ENCODE measurements at regions not wholly inside any gene's neighbourhood (a gene's known extent, or its start where the extent isn't known, plus 50 kb on each side); places are given as distances from the start of the nearest gene placed in this dataset.
A peak's percentile ranks its signal among the peaks of the same experiment; 100 is the strongest.

- Mint-ChIP-seq H3K4me1 (ENCODE audit: low read depth) (peaks cover 72% of the 10 kb centered on the region), H3K9me3 (no peaks in the 10 kb centered on the region), H3K36me3 (ENCODE audit: low read depth) (peaks cover 25% of the 10 kb centered on the region), H3K27me3 (ENCODE audit: insufficient read depth) (peaks cover 6% of the 10 kb centered on the region), H3K4me3 (peak overlapping the region; percentile 85; the same call in 1 of the 2 replicates), H3K27ac (peak overlapping the region; percentile 98)
- TF ChIP-seq, protein P1, sequence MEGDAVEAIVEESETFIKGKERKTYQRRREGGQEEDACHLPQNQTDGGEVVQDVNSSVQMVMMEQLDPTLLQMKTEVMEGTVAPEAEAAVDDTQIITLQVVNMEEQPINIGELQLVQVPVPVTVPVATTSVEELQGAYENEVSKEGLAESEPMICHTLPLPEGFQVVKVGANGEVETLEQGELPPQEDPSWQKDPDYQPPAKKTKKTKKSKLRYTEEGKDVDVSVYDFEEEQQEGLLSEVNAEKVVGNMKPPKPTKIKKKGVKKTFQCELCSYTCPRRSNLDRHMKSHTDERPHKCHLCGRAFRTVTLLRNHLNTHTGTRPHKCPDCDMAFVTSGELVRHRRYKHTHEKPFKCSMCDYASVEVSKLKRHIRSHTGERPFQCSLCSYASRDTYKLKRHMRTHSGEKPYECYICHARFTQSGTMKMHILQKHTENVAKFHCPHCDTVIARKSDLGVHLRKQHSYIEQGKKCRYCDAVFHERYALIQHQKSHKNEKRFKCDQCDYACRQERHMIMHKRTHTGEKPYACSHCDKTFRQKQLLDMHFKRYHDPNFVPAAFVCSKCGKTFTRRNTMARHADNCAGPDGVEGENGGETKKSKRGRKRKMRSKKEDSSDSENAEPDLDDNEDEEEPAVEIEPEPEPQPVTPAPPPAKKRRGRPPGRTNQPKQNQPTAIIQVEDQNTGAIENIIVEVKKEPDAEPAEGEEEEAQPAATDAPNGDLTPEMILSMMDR (IDR thresholded peaks at IDR 0.05) = no peak
- DNase-seq = no peak
These were observed 228.1 kb upstream of the KLF14 start for GRCh38 chr7:130962109-130962508.

DNA sequence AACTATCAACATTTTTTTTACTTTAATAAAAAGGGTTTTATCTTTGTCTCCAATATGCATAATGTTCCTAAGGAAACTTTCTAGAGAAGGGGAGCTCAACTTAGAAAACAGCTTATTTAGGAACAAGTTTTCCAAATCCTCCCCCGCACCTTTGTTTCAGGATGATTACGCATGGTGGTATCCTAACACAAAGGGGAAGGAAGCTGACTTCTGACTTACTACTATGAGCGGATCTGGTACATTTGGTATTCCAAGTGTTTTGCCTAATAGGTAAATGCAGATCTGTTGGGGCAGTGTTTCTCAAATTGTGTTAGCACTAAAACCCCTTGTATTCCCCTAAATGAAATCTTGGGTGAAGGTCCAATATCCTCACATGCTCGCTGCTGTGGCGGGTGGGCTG, 229.3 kb upstream of the KLF14 start:
- Mint-ChIP-seq H3K36me3 (ENCODE audit: low read depth) (peaks cover 29% of the 10 kb centered on the region), H3K4me1 (ENCODE audit: low read depth) (peaks cover 77% of the 10 kb centered on the region), H3K9me3 (no peaks in the 10 kb centered on the region), H3K27ac (peak overlapping the region; percentile 20; the same call in 1 of the 2 replicates), H3K4me3 (no peak overlapping the region), H3K27me3 (ENCODE audit: insufficient read depth) (peaks cover 6% of the 10 kb centered on the region)
- no peak for DNase-seq
- TF ChIP-seq, protein P1 (IDR thresholded peaks at IDR 0.05) = no peak

DNA sequence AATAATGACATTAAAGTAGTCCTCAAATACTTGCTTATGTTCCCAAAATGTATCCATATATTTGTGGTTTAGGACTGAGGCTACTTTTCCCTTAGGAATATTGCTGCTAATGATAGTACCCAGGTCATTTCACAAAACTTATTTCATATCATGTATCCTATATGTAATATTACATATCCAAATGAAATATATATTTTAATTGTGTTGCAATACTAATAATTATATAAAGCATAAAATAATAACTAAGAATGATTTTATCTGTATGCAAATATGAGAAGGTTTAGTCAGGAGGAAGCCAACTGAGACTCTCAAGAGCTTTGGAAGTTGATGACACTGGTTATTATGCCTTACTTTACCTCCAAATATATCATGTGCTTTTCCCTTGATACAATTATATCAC, 231.5 kb upstream of the KLF14 start:
- H3K36me3 Mint-ChIP-seq (ENCODE audit: low read depth) = peaks cover 22% of the 10 kb centered on the region
- no peak for DNase-seq
- H3K4me3 Mint-ChIP-seq = no peak overlapping the region
- no peaks in the 10 kb centered on the region for H3K9me3 Mint-ChIP-seq
- peaks cover 71% of the 10 kb centered on the region for H3K4me1 Mint-ChIP-seq (ENCODE audit: low read depth)
- H3K27ac Mint-ChIP-seq = peak overlapping the region; percentile 80; the same call in 1 of the 2 replicates
- TF ChIP-seq, protein P1 (IDR thresholded peaks at IDR 0.05) = no peak
- peaks cover 2% of the 10 kb centered on the region; the same call in 1 of the 2 replicates for H3K27me3 Mint-ChIP-seq (ENCODE audit: insufficient read depth)

DNA sequence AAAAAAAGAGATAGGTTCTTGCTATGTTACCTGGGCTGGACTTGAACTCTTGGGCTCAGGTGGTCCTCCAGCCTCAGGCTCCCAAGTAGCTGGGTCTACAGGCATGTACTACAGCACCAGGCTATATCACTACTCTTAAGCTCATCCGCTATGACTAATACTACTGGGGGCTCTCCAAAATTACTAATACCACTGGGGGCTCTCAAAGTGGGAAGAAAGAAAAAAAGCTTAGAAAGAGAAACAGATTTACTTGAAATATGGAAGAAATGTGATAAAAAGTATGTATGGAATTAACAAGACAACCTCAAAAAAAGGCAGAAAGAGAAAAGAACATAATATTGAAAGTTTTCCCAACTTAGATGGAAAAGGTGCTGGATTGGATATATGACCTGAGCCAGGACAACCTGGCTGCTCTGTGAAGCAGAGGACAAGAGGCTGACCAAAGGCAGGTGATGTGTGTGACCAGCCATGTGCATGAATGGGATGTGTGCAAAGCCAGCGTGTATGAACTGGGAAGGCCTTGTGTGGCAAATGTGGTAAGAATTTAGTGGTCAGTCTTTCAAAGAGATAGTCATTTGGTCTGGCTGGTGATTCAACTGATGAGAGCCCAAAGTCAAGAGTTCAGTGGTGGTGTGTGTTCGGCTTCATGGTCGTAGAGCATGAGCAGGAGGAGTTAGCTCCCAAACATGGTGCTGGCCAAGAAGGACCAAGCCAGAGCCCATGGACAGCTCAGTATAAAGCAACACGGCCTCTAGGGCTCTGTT, 232.4 kb upstream of the KLF14 start:
- peak overlapping the region; percentile 80 for H3K27ac Mint-ChIP-seq
- peaks cover 22% of the 10 kb centered on the region for H3K36me3 Mint-ChIP-seq (ENCODE audit: low read depth)
- H3K27me3 Mint-ChIP-seq (ENCODE audit: insufficient read depth) = peaks cover 2% of the 10 kb centered on the region; the same call in 1 of the 2 replicates
- peaks cover 71% of the 10 kb centered on the region for H3K4me1 Mint-ChIP-seq (ENCODE audit: low read depth)
- no peaks in the 10 kb centered on the region for H3K9me3 Mint-ChIP-seq
- H3K4me3 Mint-ChIP-seq = peak overlapping the region; percentile 53
- TF ChIP-seq, protein P1 (IDR thresholded peaks at IDR 0.05) = no peak
- peak; percentile 87 for DNase-seq

DNA sequence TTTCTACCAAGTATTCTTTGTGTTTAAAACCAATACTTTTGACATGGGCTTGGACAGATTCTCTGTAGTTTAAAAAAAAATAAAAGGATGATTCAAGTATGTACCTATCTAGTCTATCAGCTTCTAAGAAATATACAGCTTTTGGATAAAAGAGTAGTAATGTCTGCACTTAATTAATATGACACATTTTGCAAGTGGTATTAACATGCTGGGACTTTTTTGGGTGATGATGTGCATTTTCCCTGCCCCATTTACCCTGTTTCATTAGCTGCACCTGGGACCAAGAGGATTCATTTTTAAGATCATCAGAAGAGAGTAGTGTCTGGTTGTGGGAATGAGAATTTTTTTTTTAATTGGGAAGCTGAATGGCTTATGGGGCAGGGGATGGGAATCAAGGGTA, 236.2 kb upstream of the KLF14 start:
- H3K27ac Mint-ChIP-seq = peak overlapping the region; percentile 36
- H3K9me3 Mint-ChIP-seq = no peaks in the 10 kb centered on the region; the same call in 1 of the 2 replicates
- DNase-seq = no peak
- H3K36me3 Mint-ChIP-seq (ENCODE audit: low read depth) = peaks cover 42% of the 10 kb centered on the region
- peaks cover 68% of the 10 kb centered on the region for H3K4me1 Mint-ChIP-seq (ENCODE audit: low read depth)
- H3K4me3 Mint-ChIP-seq = peak overlapping the region; percentile 9; the same call in 1 of the 2 replicates
- TF ChIP-seq, protein P1 (IDR thresholded peaks at IDR 0.05) = no peak
- H3K27me3 Mint-ChIP-seq (ENCODE audit: insufficient read depth) = peaks cover 2% of the 10 kb centered on the region; the same call in 1 of the 2 replicates
